ENCODE measurements at regions not wholly inside any gene's neighbourhood (a gene's known extent, or its start where the extent isn't known, plus 50 kb on each side); places are given as distances from the start of the nearest gene placed in this dataset.

GRCh38 chr2:18741191-18741590 lies 151.8 kb upstream of the NT5C1B start:
- no peak overlapping the region for H3K4me3 ChIP-seq (ENCODE audit: low read length)
- TF ChIP-seq CTCF (conservative IDR thresholded peaks at IDR 0.05; ENCODE audit: low read length): no peak
- no peak for DNase-seq (ENCODE audit: low read depth)

DNA sequence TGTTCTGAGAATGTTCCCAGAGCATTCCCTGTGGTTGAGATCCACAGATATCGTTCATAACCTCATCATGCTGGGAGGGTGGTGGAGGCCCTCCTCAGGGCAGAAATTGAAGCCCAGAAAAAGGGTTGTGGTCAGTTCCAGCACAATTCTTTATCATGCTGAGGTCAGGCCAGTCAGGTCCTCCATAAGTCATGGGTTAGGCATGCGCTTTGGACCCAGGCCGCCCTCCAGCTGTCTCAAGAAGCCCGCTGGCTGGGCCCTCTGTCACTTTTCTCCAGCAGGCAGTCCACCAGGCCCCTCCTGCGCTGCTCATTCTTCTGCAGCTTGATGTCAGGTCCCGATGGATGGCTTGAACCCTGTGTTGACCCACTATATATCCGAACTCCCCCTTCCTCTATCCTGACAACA lies 151.1 kb upstream of the NT5C1B start:
- no peak overlapping the region for H3K4me3 ChIP-seq (ENCODE audit: low read length)
- TF ChIP-seq CTCF (conservative IDR thresholded peaks at IDR 0.05; ENCODE audit: low read length): no peak
- no peak for DNase-seq (ENCODE audit: low read depth)

DNA sequence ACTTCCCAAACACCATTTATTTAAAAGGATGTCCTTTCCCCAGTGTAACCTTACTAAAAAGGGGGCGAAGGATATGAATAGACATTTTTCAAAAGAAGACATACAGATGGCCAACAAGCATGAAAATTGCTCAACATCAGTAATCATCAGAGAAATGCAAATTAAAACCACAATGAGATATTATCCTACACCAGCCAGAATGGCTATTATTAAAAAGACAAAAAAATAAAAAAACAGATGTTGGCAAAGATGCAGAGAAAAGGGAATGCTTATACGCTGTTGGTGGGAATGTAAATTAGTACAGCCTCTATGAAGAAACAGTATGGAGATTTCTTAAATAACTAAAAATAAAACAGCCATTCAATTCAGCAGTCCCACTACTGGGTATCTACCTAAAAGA lies 142.3 kb upstream of the NT5C1B start:
- no peak for DNase-seq (ENCODE audit: low read depth)
- no peak for TF ChIP-seq CTCF (conservative IDR thresholded peaks at IDR 0.05; ENCODE audit: low read length)
- H3K4me3 ChIP-seq (ENCODE audit: low read length): no peak overlapping the region

DNA sequence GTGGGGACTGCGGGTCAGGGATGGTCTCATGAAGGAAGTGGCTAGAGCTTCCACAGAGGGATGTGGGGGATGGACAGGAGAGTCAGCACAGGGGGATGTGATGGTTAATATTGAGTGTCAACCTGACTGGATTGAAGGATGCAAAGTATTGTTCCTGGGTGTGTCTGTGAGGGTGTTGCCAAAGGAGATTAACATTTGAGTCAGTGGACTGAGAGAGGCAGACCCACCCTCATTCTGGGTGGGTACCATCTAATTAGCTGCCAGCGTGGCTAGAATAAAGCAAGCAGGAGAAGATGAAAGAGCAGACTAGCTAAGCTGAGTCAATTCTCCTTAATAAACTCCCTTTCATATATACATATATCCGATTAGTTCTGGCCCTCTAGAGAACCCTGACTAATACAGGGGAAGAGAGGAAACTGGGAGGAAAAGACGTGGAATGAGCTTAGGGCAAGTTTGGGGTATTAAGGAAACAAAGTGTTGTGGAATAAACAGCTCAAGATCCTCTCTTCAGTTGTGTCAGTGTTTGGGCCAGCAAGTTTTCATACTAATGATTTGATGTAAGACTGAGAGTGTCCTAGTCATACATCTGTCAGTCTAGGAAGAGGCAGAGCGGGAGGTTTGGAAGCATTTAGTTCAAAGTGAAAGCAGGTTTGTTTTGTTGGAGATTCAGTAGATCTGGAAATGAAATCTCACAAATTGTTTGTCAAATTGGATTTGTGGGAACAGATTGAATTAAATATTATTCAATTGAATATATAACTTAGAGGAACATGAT lies 135.2 kb upstream of the NT5C1B start:
- TF ChIP-seq CTCF (conservative IDR thresholded peaks at IDR 0.05; ENCODE audit: low read length): no peak

DNA sequence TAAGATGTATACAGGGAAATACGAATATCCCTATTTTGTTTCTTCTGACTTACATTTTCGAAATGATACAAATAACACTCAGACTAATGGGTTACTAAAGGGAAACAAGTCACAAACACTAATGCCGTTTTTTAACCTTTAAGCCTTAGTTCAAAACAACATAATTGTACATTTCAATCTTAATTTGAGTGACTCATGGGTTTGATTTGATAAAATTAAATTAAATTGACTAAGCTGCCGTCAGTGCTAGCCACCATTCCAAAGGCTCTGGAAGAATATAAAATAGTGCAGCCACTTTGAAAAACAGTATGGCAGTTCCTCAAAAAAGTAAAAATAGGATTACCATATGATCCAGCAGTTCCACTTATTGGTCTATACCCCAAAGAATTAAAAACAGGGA lies 133.8 kb upstream of the NT5C1B start:
- no peak for DNase-seq (ENCODE audit: low read depth)
- no peak for TF ChIP-seq CTCF (conservative IDR thresholded peaks at IDR 0.05; ENCODE audit: low read length)
- no peak overlapping the region for H3K4me3 ChIP-seq (ENCODE audit: low read length)

More for the DNA sequence above, 135.2 kb upstream of the NT5C1B start:
- H3K4me3 ChIP-seq (ENCODE audit: low read length): no peak overlapping the region
- DNase-seq (ENCODE audit: low read depth): no peak

GRCh38 chr2:18722101-18722500 lies 132.7 kb upstream of the NT5C1B start:
- no peak overlapping the region for H3K4me3 ChIP-seq (ENCODE audit: low read length)
- no peak for DNase-seq (ENCODE audit: low read depth)
- no peak for TF ChIP-seq CTCF (conservative IDR thresholded peaks at IDR 0.05; ENCODE audit: low read length)
